Mucosa of stomach (tissue), 1 donor: ENCODE measurements at regions not wholly inside any gene's neighbourhood (a gene's known extent, or its start where the extent isn't known, plus 50 kb on each side); places are given as distances from the start of the nearest gene placed in this dataset.
"Not testable (repeated sequence)": the region's sequence is repeated elsewhere in the genome, so short reads cannot be mapped to it uniquely, and the experiment has no call there.

Source experiments
- H3K27me3 ChIP-seq: one replicate; pipeline ENCODE4 v1.7.0; 2013; ENCODE audit warnings: mild to moderate bottlenecking, low read length; ENCODE audit not compliant: control insufficient read depth, insufficient read depth
- H3K36me3 ChIP-seq: one replicate; pipeline ENCODE4 v1.7.0; 2013; ENCODE audit warnings: low read length; ENCODE audit not compliant: control insufficient read depth, insufficient read depth
- H3K4me1 ChIP-seq: one replicate; pipeline ENCODE4 v1.7.0; 2013; ENCODE audit warnings: mild to moderate bottlenecking, low read length; ENCODE audit not compliant: control insufficient read depth, insufficient read depth
- H3K4me3 ChIP-seq: one replicate; pipeline ENCODE4 v1.7.0; 2013; ENCODE audit warnings: low read length
- H3K9ac ChIP-seq: one replicate; pipeline ENCODE4 v1.7.0; 2013; ENCODE audit warnings: mild to moderate bottlenecking, low read length, moderate library complexity
- H3K9me3 ChIP-seq: one replicate; pipeline ENCODE4 v1.7.0; 2013; ENCODE audit warnings: mild to moderate bottlenecking, low read length, moderate library complexity; ENCODE audit not compliant: control insufficient read depth
- donor health status: Pancreatic carcinoma.

DNA sequence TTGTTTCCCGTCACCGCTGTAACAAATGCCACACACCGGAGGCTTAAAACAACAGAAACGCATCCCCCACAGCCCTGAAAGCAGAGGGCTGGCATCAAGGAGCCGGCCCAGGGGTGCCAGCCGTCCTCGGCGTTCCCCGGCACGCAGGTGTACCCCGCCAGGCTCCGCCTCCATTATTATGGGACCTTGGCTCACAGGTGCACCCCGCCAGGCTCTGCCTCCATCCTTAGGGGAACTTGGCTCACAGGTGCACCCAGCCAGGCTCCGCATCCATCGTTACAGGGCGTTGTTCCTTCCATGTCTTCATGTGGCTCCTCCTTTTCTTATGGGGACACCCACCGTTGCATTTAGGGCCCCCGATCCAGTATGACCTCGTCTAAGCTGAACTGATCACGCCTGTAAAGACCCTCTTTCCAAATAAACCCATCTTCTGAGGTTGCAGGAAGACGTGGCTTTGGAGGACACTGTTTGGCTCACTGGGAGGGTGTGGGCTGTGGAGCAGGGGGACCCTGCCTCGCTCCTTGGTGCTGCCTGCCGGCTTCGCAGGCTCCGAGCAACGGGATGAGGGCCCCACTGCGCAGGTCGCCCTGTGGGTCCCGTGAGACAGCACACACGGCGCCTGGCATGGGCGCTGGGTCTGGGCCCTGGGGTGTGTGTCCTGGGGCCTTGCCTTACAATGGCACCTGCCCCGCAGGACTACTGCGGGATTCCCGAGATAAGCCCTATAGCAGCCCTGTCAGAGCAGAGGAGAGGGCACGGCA, 154.9 kb upstream of the ZNF469 start:
- H3K4me3 ChIP-seq, H3K4me1 ChIP-seq, H3K27me3 ChIP-seq, H3K36me3 ChIP-seq, H3K9me3 ChIP-seq, H3K9ac ChIP-seq: not testable (repeated sequence)

GRCh38 chr16:88228751-88229150, 154.0 kb upstream of the ZNF469 start:
- not testable (repeated sequence) for H3K9me3 ChIP-seq, H3K4me3 ChIP-seq, H3K4me1 ChIP-seq, H3K27me3 ChIP-seq, H3K36me3 ChIP-seq, H3K9ac ChIP-seq

GRCh38 chr16:88229710-88230109, 153.0 kb upstream of the ZNF469 start:
- not testable (repeated sequence) for H3K36me3 ChIP-seq, H3K9me3 ChIP-seq, H3K4me1 ChIP-seq, H3K4me3 ChIP-seq, H3K9ac ChIP-seq, H3K27me3 ChIP-seq

- not testable (repeated sequence) for H3K9me3 ChIP-seq, H3K4me3 ChIP-seq, H3K36me3 ChIP-seq, H3K27me3 ChIP-seq, H3K9ac ChIP-seq
- peaks cover 12% of the 10 kb centered on the region for H3K4me1 ChIP-seq
Observed at GRCh38 chr16:88230276-88230966, 152.3 kb upstream of the ZNF469 start.

GRCh38 chr16:88230967-88231615, 151.7 kb upstream of the ZNF469 start:
- H3K9me3 ChIP-seq, H3K4me3 ChIP-seq, H3K36me3 ChIP-seq, H3K27me3 ChIP-seq, H3K9ac ChIP-seq: not testable (repeated sequence)
- H3K4me1 ChIP-seq: peaks cover 18% of the 10 kb centered on the region

DNA sequence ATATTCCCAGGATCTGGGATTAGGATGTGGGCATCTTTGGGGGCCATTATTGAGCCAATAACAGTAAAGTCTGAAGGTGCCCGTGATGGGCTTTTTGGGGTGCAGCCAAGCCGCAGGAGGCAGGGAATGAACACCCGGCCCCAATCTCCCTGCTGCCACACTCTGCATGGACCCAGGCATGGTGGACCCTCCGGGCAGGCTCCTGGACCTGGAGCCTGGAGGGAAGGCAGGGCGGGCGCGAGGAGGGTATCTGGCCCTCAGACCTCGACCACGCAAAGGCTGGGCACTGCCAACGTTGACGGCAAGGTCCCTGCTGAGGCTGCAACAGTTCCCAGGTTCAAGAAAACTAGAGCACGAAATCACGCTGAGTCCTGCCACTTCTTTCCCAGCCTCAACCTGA, 150.9 kb upstream of the ZNF469 start:
- H3K36me3 ChIP-seq, H3K4me3 ChIP-seq, H3K9me3 ChIP-seq, H3K9ac ChIP-seq, H3K27me3 ChIP-seq: not testable (repeated sequence)
- peaks cover 23% of the 10 kb centered on the region for H3K4me1 ChIP-seq

DNA sequence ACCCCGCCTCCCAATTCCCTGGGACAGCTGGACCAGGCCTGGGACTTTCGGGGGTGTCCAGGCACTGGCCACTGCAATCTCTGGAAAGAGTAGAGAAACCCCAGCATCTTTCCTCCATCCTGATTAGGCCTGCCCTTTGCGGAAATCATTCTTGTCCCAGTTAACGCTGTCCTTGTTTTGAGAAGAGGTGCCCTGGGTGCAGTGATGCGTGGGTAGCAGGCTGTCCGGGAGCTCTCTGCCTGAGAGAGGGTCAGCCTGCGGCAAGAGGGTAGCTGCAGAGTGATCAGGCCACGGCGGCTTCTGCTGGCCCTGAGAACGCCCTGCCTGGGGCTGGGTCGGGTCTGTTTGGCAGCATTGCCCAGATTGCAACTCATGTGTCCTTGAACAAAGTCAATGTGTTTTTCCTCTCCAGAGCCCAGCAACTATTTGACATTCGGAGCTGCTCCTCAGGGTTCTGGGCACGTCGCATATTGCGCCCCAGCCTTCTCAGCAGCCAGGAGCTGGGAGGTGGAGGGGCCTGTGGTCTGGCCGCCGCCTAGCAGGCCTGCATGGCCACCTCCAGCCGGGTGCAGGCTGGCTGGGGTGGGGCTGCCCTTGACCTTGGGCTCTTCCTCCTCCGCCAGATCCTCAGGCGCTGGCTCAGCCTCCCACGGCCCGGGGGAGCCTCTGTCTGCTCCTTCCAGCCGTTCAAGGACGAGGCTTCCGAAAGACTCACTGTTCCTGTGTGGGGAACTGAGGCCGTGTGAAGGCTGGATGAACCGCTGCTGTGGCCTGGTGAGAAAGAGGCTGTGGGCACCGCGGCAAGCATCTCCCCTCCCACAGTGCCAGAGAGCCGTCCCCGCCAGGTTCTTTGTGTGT, 150.1 kb upstream of the ZNF469 start:
- H3K4me3 ChIP-seq, H3K9me3 ChIP-seq, H3K9ac ChIP-seq, H3K36me3 ChIP-seq, H3K27me3 ChIP-seq: not testable (repeated sequence)
- H3K4me1 ChIP-seq: peaks cover 24% of the 10 kb centered on the region

- H3K27me3 ChIP-seq, H3K36me3 ChIP-seq, H3K9me3 ChIP-seq, H3K4me3 ChIP-seq: not testable (repeated sequence)
- Histone ChIP-seq H3K4me1 (peaks cover 34% of the 10 kb centered on the region), H3K9ac (peak overlapping the region; percentile 17)
Observed at GRCh38 chr16:88233621-88234420, 148.9 kb upstream of the ZNF469 start.

- H3K9me3 ChIP-seq, H3K4me3 ChIP-seq, H3K27me3 ChIP-seq, H3K36me3 ChIP-seq: not testable (repeated sequence)
- Histone ChIP-seq H3K9ac (peak overlapping the region; percentile 47), H3K4me1 (peaks cover 34% of the 10 kb centered on the region)
Observed at GRCh38 chr16:88234421-88235271, 148.1 kb upstream of the ZNF469 start.

GRCh38 chr16:88235691-88236090, 147.1 kb upstream of the ZNF469 start:
- peaks cover 34% of the 10 kb centered on the region for H3K4me1 ChIP-seq
- not testable (repeated sequence) for H3K9me3 ChIP-seq

GRCh38 chr16:88236229-88236628, 146.5 kb upstream of the ZNF469 start:
- H3K36me3 ChIP-seq, H3K27me3 ChIP-seq, H3K9me3 ChIP-seq, H3K9ac ChIP-seq, H3K4me3 ChIP-seq: not testable (repeated sequence)
- peaks cover 34% of the 10 kb centered on the region for H3K4me1 ChIP-seq

More at GRCh38 chr16:88235691-88236090, 147.1 kb upstream of the ZNF469 start:
- H3K9ac ChIP-seq, H3K4me3 ChIP-seq, H3K27me3 ChIP-seq, H3K36me3 ChIP-seq: not testable (repeated sequence)
